Osteocyte (in vitro differentiated cells): ENCODE measurements at regions not wholly inside any gene's neighbourhood (a gene's known extent, or its start where the extent isn't known, plus 50 kb on each side); places are given as distances from the start of the nearest gene placed in this dataset.

Experiments used
- DNase-seq: peaks from one replicate; pipeline ENCODE4 v3.0.0; 2021; ENCODE audit warnings: mixed read lengths; ENCODE audit not compliant: unreplicated experiment; ENCODE audit errors: extremely low spot score
- H3K27ac Mint-ChIP-seq: one replicate; pipeline ENCODE4 v1.8.0; 2021; ENCODE audit warnings: mild to moderate bottlenecking, mixed read lengths; ENCODE audit not compliant: unreplicated experiment
- H3K27me3 Mint-ChIP-seq: one replicate; pipeline ENCODE4 v1.8.0; 2021; ENCODE audit warnings: mixed read lengths; ENCODE audit not compliant: unreplicated experiment
- H3K36me3 Mint-ChIP-seq: one replicate; pipeline ENCODE4 v1.8.0; 2021; ENCODE audit warnings: mixed read lengths; ENCODE audit not compliant: unreplicated experiment
- H3K4me1 Mint-ChIP-seq: one replicate; pipeline ENCODE4 v1.8.0; 2021; ENCODE audit warnings: mixed read lengths; ENCODE audit not compliant: unreplicated experiment
- H3K4me3 Mint-ChIP-seq: one replicate; pipeline ENCODE4 v1.8.0; 2021; ENCODE audit warnings: mild to moderate bottlenecking, moderate library complexity, mixed read lengths; ENCODE audit not compliant: unreplicated experiment
- H3K9me3 Mint-ChIP-seq: one replicate; pipeline ENCODE4 v1.8.0; 2021; ENCODE audit warnings: mixed read lengths; ENCODE audit not compliant: unreplicated experiment
- TF ChIP-seq, protein P1 (sequence below): fragments of 200-600 bp; sonication (generic); IDR thresholded peaks from 2 replicates; pipeline ENCODE4 v1.5.0; 2021; ENCODE audit warnings: antibody characterized with exemption, mild to moderate bottlenecking, moderate library complexity

DNA sequence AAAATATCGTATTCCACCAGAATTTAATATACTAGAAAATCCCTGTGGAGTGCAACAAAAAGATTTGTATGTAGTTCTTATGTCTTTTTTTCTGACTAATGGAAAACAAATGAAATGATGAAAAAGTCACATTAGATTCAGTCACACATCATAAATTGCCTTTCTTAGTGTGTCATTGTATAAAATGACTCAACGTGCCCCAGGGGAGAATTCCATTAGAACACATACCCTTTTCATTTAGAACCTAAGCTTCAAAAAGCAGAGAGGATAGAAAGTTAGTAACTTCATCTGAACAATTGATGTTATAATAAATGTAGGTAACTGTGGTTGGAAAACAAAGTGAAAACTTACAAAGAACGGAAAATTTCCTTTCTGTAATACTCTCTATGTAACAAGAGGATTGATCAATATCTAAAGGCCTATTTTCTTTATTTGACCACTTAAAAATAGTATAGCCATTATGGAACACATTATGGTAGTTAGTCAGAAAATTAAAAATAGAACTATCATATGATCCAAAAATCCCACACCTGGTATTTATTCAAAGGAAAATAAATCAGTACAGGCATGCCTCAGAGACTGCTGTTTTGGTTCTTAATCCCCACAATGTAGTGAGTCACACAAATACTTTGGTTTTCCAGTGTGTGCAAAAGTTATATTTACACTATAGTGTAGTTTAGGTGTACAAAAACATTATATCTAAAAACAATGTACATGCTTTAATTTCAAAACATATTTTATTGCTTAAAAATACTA lies 1016.1 kb downstream of the KCNT2 start:
- no peak for DNase-seq

GRCh38 chr1:195590649-195591048 lies 1017.6 kb downstream of the KCNT2 start:
- TF ChIP-seq, protein P1, sequence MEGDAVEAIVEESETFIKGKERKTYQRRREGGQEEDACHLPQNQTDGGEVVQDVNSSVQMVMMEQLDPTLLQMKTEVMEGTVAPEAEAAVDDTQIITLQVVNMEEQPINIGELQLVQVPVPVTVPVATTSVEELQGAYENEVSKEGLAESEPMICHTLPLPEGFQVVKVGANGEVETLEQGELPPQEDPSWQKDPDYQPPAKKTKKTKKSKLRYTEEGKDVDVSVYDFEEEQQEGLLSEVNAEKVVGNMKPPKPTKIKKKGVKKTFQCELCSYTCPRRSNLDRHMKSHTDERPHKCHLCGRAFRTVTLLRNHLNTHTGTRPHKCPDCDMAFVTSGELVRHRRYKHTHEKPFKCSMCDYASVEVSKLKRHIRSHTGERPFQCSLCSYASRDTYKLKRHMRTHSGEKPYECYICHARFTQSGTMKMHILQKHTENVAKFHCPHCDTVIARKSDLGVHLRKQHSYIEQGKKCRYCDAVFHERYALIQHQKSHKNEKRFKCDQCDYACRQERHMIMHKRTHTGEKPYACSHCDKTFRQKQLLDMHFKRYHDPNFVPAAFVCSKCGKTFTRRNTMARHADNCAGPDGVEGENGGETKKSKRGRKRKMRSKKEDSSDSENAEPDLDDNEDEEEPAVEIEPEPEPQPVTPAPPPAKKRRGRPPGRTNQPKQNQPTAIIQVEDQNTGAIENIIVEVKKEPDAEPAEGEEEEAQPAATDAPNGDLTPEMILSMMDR = no peak
- no peak overlapping the region for H3K4me3 Mint-ChIP-seq

More for the DNA sequence above, 1016.1 kb downstream of the KCNT2 start:
- peaks cover 24% of the 10 kb centered on the region for H3K4me1 Mint-ChIP-seq
- no peaks in the 10 kb centered on the region for H3K27me3 Mint-ChIP-seq
- peaks cover 1% of the 10 kb centered on the region for H3K36me3 Mint-ChIP-seq
- no peak overlapping the region for H3K4me3 Mint-ChIP-seq
- TF ChIP-seq, protein P1 = no peak
- H3K27ac Mint-ChIP-seq = peak overlapping the region; percentile 50
- peaks cover 21% of the 10 kb centered on the region for H3K9me3 Mint-ChIP-seq

GRCh38 chr1:195584870-195585624 lies 1023.2 kb downstream of the KCNT2 start:
- peaks cover 3% of the 10 kb centered on the region for H3K4me1 Mint-ChIP-seq
- no peak overlapping the region for H3K27ac Mint-ChIP-seq

More at GRCh38 chr1:195590649-195591048, 1017.6 kb downstream of the KCNT2 start:
- Mint-ChIP-seq H3K27me3 (no peaks in the 10 kb centered on the region), H3K4me1 (peaks cover 24% of the 10 kb centered on the region), H3K9me3 (peaks cover 33% of the 10 kb centered on the region), H3K36me3 (peaks cover 3% of the 10 kb centered on the region), H3K27ac (no peak overlapping the region)
- no peak for DNase-seq

DNA sequence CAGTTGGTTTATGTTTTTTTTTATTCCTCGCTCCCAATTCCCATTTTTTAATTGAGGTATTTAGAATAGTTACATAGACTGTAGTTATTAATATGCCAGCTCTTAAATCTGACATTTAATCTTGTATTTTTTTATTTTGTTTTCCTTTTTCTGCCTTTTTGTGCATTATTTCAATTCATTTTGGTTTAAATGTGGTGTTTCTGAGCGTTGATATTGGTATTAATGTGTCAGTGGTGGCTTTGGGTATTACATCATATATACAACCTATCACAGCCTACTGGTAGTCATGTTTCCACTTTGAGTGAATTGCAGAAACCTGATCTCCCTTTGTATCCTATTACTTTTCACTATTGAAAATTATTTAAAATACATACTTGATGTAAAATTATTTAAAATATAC lies 1027.3 kb downstream of the KCNT2 start:
- Mint-ChIP-seq H3K4me3 (no peak overlapping the region), H3K27ac (no peak overlapping the region), H3K27me3 (no peaks in the 10 kb centered on the region), H3K4me1 (peaks cover 2% of the 10 kb centered on the region), H3K36me3 (no peaks in the 10 kb centered on the region), H3K9me3 (peaks cover 14% of the 10 kb centered on the region)
- DNase-seq = no peak
- TF ChIP-seq, protein P1 = peak; percentile 25

More at GRCh38 chr1:195584870-195585624, 1023.2 kb downstream of the KCNT2 start:
- Mint-ChIP-seq H3K4me3 (no peak overlapping the region), H3K9me3 (peaks cover 42% of the 10 kb centered on the region), H3K36me3 (peaks cover 3% of the 10 kb centered on the region), H3K27me3 (no peaks in the 10 kb centered on the region)
- TF ChIP-seq, protein P1 = no peak
- DNase-seq = no peak

DNA sequence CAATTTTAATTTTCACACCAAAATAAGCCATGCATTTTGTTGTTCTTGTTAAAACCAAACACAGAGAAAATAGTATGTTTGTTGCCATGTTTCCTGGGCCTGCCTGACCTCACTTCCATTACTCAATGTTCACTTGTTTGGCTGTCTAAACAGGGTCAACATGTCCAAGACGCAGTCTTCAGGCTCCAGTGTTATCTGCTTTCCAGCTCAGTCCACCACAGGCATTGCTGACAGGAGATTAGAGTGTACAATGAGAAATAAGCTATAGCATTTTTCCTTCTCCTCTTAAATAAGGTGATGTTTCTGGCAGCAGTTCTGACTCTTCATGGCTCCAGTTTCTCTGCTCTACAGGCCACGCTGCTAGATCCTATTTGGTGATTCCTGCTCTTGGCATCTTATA lies 1030.5 kb downstream of the KCNT2 start:
- no peak overlapping the region for H3K4me3 Mint-ChIP-seq
- peaks cover 2% of the 10 kb centered on the region for H3K4me1 Mint-ChIP-seq
- no peaks in the 10 kb centered on the region for H3K27me3 Mint-ChIP-seq
- TF ChIP-seq, protein P1 = no peak
- no peak for DNase-seq
- peaks cover 2% of the 10 kb centered on the region for H3K36me3 Mint-ChIP-seq
- no peak overlapping the region for H3K27ac Mint-ChIP-seq
- H3K9me3 Mint-ChIP-seq = peaks cover 15% of the 10 kb centered on the region
